NT2/D1 (cell line): ENCODE measurements at regions not wholly inside any gene's neighbourhood (a gene's known extent, or its start where the extent isn't known, plus 50 kb on each side); places are given as distances from the start of the nearest gene placed in this dataset.

Experiments used
- YY1 ChIP-seq: IDR thresholded peaks from 2 replicates; pipeline ENCODE4 v1.6.1; 2011; ENCODE audit not compliant: insufficient read length, insufficient read depth
- ZNF274 ChIP-seq: IDR thresholded peaks from 2 replicates; pipeline ENCODE4 v1.6.1; 2011; ENCODE audit warnings: mild to moderate bottlenecking, low read depth, low read length

- TF ChIP-seq YY1 (no peak), ZNF274 (no peak)
Measured at GRCh38 chrX:121571333-121571732, 523.9 kb downstream of the GLUD2 start.
